ENCODE measurements at regions not wholly inside any gene's neighbourhood (a gene's known extent, or its start where the extent isn't known, plus 50 kb on each side); places are given as distances from the start of the nearest gene placed in this dataset.
A peak's percentile ranks its signal among the peaks of the same experiment; 100 is the strongest.

GRCh38 chr1:59225594-59226316, 71.1 kb upstream of the FGGY start:
- no peaks in the 10 kb centered on the region for H3K79me2 ChIP-seq (ENCODE audit: control insufficient read depth, insufficient read depth, low read length, poor library complexity)
- peak overlapping the region; percentile 20 for H4K8ac ChIP-seq (ENCODE audit: low read depth, low read length)
- no peak overlapping the region for H3K27ac ChIP-seq (ENCODE audit: low read depth, low read length)
- H3K79me1 ChIP-seq (ENCODE audit: low read length), result peaks cover 5% of the 10 kb centered on the region
- H3K4me3 ChIP-seq (ENCODE audit: low read depth, low read length), result no peak overlapping the region
- WGBS (ENCODE audit: extremely low coverage, insufficient coverage, insufficient read length), result no CpG with 5 or more reads among the region's 2 CpGs
- no peak overlapping the region for H3K14ac ChIP-seq (ENCODE audit: low read length)
- H4K12ac ChIP-seq (ENCODE audit: low read depth, low read length), result no peak overlapping the region
- no peak overlapping the region for H3K4me2 ChIP-seq (ENCODE audit: low read length)
- H2BK5ac ChIP-seq (ENCODE audit: low read depth, low read length, poor library complexity), result no peak overlapping the region
- H4K91ac ChIP-seq (ENCODE audit: low read depth, low read length), result no peak overlapping the region
- H3K27me3 ChIP-seq (ENCODE audit: insufficient read depth, low read length), result no peaks in the 10 kb centered on the region
- H2BK120ac ChIP-seq (ENCODE audit: insufficient read depth, low read length, poor library complexity), result no peak overlapping the region
- peaks cover 6 to 7% of the 10 kb centered on the region in 2 experiments for H3K4me1 ChIP-seq (ENCODE audit: control insufficient read depth in 1 of 2, insufficient read depth in 2 of 2, low read length in 2 of 2)
- no peak overlapping the region for H3K9ac ChIP-seq (ENCODE audit: low read length)
- no peak for DNase-seq
- no peak overlapping the region for H3K23ac ChIP-seq (ENCODE audit: low read length)
- H3K36me3 ChIP-seq (ENCODE audit: control insufficient read depth in 1 of 2, insufficient read depth in 2 of 2, low read length in 2 of 2), result no peaks in the 10 kb centered on the region
- no peak overlapping the region for H3K4ac ChIP-seq (ENCODE audit: low read depth, low read length)
- no peak overlapping the region for H2AFZ ChIP-seq (ENCODE audit: insufficient read depth, low read length, poor library complexity)
- no peak overlapping the region for H2AK5ac ChIP-seq (ENCODE audit: low read length)
- H3K18ac ChIP-seq (ENCODE audit: low read length), result no peak overlapping the region
- no peaks in the 10 kb centered on the region for H3K9me3 ChIP-seq (ENCODE audit: insufficient read depth, low read depth, low read length)
- peak overlapping the region; percentile 73 for H2BK12ac ChIP-seq (ENCODE audit: low read length)

GRCh38 chr1:59229138-59229537, 67.8 kb upstream of the FGGY start:
- Histone ChIP-seq H2AK5ac (ENCODE audit: low read length) (no peak overlapping the region), H3K9ac (ENCODE audit: low read length) (no peak overlapping the region), H3K27ac (ENCODE audit: low read depth, low read length) (no peak overlapping the region), H3K36me3 (ENCODE audit: control insufficient read depth in 1 of 2, insufficient read depth in 2 of 2, low read length in 2 of 2) (no peaks in the 10 kb centered on the region), H2BK12ac (ENCODE audit: low read length) (no peak overlapping the region), H2BK120ac (ENCODE audit: insufficient read depth, low read length, poor library complexity) (no peak overlapping the region), H2AFZ (ENCODE audit: insufficient read depth, low read length, poor library complexity) (no peak overlapping the region), H3K4me1 (ENCODE audit: control insufficient read depth in 1 of 2, insufficient read depth in 2 of 2, low read length in 2 of 2) (peaks cover 3 to 4% of the 10 kb centered on the region in 2 experiments), H3K18ac (ENCODE audit: low read length) (no peak overlapping the region), H2BK5ac (ENCODE audit: low read depth, low read length, poor library complexity) (no peak overlapping the region), H3K4me3 (ENCODE audit: low read depth, low read length) (no peak overlapping the region), H4K12ac (ENCODE audit: low read depth, low read length) (no peak overlapping the region), H3K79me2 (ENCODE audit: control insufficient read depth, insufficient read depth, low read length, poor library complexity) (no peaks in the 10 kb centered on the region), H3K4ac (ENCODE audit: low read depth, low read length) (no peak overlapping the region), H3K9me3 (ENCODE audit: insufficient read depth, low read depth, low read length) (no peaks in the 10 kb centered on the region), H3K4me2 (ENCODE audit: low read length) (no peak overlapping the region), H3K14ac (ENCODE audit: low read length) (no peak overlapping the region), H4K8ac (ENCODE audit: low read depth, low read length) (no peak overlapping the region), H3K79me1 (ENCODE audit: low read length) (peaks cover 2% of the 10 kb centered on the region), H3K23ac (ENCODE audit: low read length) (no peak overlapping the region), H4K91ac (ENCODE audit: low read depth, low read length) (no peak overlapping the region), H3K27me3 (ENCODE audit: insufficient read depth, low read length) (no peaks in the 10 kb centered on the region)
- DNase-seq, result no peak

- no peak for DNase-seq
- no CpG with 5 or more reads among the region's 2 CpGs for WGBS (ENCODE audit: extremely low coverage, insufficient coverage, insufficient read length)
- H3K23ac ChIP-seq (ENCODE audit: low read length), result no peak overlapping the region
These were observed 66.3 kb upstream of the FGGY start for GRCh38 chr1:59230622-59231021.

GRCh38 chr1:59232216-59232615, 64.7 kb upstream of the FGGY start:
- H3K4me3 ChIP-seq (ENCODE audit: low read depth, low read length), result no peak overlapping the region
- H2BK5ac ChIP-seq (ENCODE audit: low read depth, low read length, poor library complexity), result no peak overlapping the region
- H2BK12ac ChIP-seq (ENCODE audit: low read length), result no peak overlapping the region
- no peak overlapping the region for H2AFZ ChIP-seq (ENCODE audit: insufficient read depth, low read length, poor library complexity)
- H3K4me1 ChIP-seq (ENCODE audit: control insufficient read depth in 1 of 2, insufficient read depth in 2 of 2, low read length in 2 of 2), result no peaks in the 10 kb centered on the region
- H2AK5ac ChIP-seq (ENCODE audit: low read length), result no peak overlapping the region
- no peak overlapping the region for H3K9ac ChIP-seq (ENCODE audit: low read length)
- H3K4me2 ChIP-seq (ENCODE audit: low read length), result no peak overlapping the region
- no peaks in the 10 kb centered on the region for H3K79me1 ChIP-seq (ENCODE audit: low read length)
- H3K9me3 ChIP-seq (ENCODE audit: insufficient read depth, low read depth, low read length), result no peaks in the 10 kb centered on the region
- H3K23ac ChIP-seq (ENCODE audit: low read length), result no peak overlapping the region
- H3K14ac ChIP-seq (ENCODE audit: low read length), result no peak overlapping the region
- no peak overlapping the region for H3K18ac ChIP-seq (ENCODE audit: low read length)
- no peaks in the 10 kb centered on the region for H3K79me2 ChIP-seq (ENCODE audit: control insufficient read depth, insufficient read depth, low read length, poor library complexity)
- H3K36me3 ChIP-seq (ENCODE audit: control insufficient read depth in 1 of 2, insufficient read depth in 2 of 2, low read length in 2 of 2), result no peaks in the 10 kb centered on the region
- no peak for DNase-seq
- no peak overlapping the region for H2BK120ac ChIP-seq (ENCODE audit: insufficient read depth, low read length, poor library complexity)
- no peak overlapping the region for H3K27ac ChIP-seq (ENCODE audit: low read depth, low read length)
- no peak overlapping the region for H4K12ac ChIP-seq (ENCODE audit: low read depth, low read length)
- H4K91ac ChIP-seq (ENCODE audit: low read depth, low read length), result no peak overlapping the region
- H4K8ac ChIP-seq (ENCODE audit: low read depth, low read length), result no peak overlapping the region
- H3K27me3 ChIP-seq (ENCODE audit: insufficient read depth, low read length), result no peaks in the 10 kb centered on the region
- WGBS (ENCODE audit: extremely low coverage, insufficient coverage, insufficient read length), result no CpG with 5 or more reads among the region's 6 CpGs
- no peak overlapping the region for H3K4ac ChIP-seq (ENCODE audit: low read depth, low read length)

More at GRCh38 chr1:59230622-59231021, 66.3 kb upstream of the FGGY start:
- H2AFZ ChIP-seq (ENCODE audit: insufficient read depth, low read length, poor library complexity), result no peak overlapping the region
- no peak overlapping the region for H2BK5ac ChIP-seq (ENCODE audit: low read depth, low read length, poor library complexity)
- H2AK5ac ChIP-seq (ENCODE audit: low read length), result no peak overlapping the region
- H3K4me2 ChIP-seq (ENCODE audit: low read length), result no peak overlapping the region
- no peak overlapping the region for H2BK120ac ChIP-seq (ENCODE audit: insufficient read depth, low read length, poor library complexity)
- H3K18ac ChIP-seq (ENCODE audit: low read length), result no peak overlapping the region
- H3K27ac ChIP-seq (ENCODE audit: low read depth, low read length), result no peak overlapping the region
- no peaks in the 10 kb centered on the region for H3K79me1 ChIP-seq (ENCODE audit: low read length)
- no peak overlapping the region for H4K91ac ChIP-seq (ENCODE audit: low read depth, low read length)
- H3K9me3 ChIP-seq (ENCODE audit: insufficient read depth, low read depth, low read length), result no peaks in the 10 kb centered on the region
- H3K14ac ChIP-seq (ENCODE audit: low read length), result no peak overlapping the region
- H3K36me3 ChIP-seq (ENCODE audit: control insufficient read depth in 1 of 2, insufficient read depth in 2 of 2, low read length in 2 of 2), result no peaks in the 10 kb centered on the region
- no peak overlapping the region for H3K4me3 ChIP-seq (ENCODE audit: low read depth, low read length)
- no peaks in the 10 kb centered on the region for H3K4me1 ChIP-seq (ENCODE audit: control insufficient read depth in 1 of 2, insufficient read depth in 2 of 2, low read length in 2 of 2)
- no peak overlapping the region for H3K4ac ChIP-seq (ENCODE audit: low read depth, low read length)
- H3K27me3 ChIP-seq (ENCODE audit: insufficient read depth, low read length), result no peaks in the 10 kb centered on the region
- H3K79me2 ChIP-seq (ENCODE audit: control insufficient read depth, insufficient read depth, low read length, poor library complexity), result no peaks in the 10 kb centered on the region
- H3K9ac ChIP-seq (ENCODE audit: low read length), result no peak overlapping the region
- no peak overlapping the region for H4K12ac ChIP-seq (ENCODE audit: low read depth, low read length)
- H2BK12ac ChIP-seq (ENCODE audit: low read length), result no peak overlapping the region
- H4K8ac ChIP-seq (ENCODE audit: low read depth, low read length), result no peak overlapping the region

Data from trophoblast cell (in vitro differentiated cells and primary cell).